Kidney epithelial cell (primary cell): ENCODE measurements at regions not wholly inside any gene's neighbourhood (a gene's known extent, or its start where the extent isn't known, plus 50 kb on each side); places are given as distances from the start of the nearest gene placed in this dataset.

ENCODE experiments used
- DNase-seq: peaks from one replicate; pipeline ENCODE4 v3.0.0-alpha.2; 2010; ENCODE audit warnings: low read depth
- H3K27me3 ChIP-seq: 2 replicates; pipeline ENCODE4 v1.6.0; 2011; ENCODE audit warnings: low read length; ENCODE audit not compliant: control insufficient read depth, insufficient read depth
- H3K36me3 ChIP-seq: 2 replicates; pipeline ENCODE4 v1.5.1; 2011; ENCODE audit warnings: low read length; ENCODE audit not compliant: control insufficient read depth, insufficient read depth
- H3K4me3 ChIP-seq: 2 replicates; pipeline ENCODE4 v1.5.1; 2011; ENCODE audit warnings: low read depth, mild to moderate bottlenecking, control low read depth, low read length
- CTCF ChIP-seq: IDR thresholded peaks from 2 replicates; pipeline ENCODE4 v1.5.1; 2011; ENCODE audit warnings: mild to moderate bottlenecking, moderate library complexity, low read length, control low read depth, inconsistent platforms; ENCODE audit not compliant: insufficient read depth, poor library complexity, severe bottlenecking

GRCh38 chr1:185445594-185445993 is 128.6 kb upstream of the IVNS1ABP start:
- no peak for TF ChIP-seq CTCF
- H3K4me3 ChIP-seq = no peak overlapping the region
- H3K36me3 ChIP-seq = no peaks in the 10 kb centered on the region
- no peak for DNase-seq
- H3K27me3 ChIP-seq = no peaks in the 10 kb centered on the region

GRCh38 chr1:185444676-185445075 is 127.6 kb upstream of the IVNS1ABP start:
- Histone ChIP-seq H3K36me3 (no peaks in the 10 kb centered on the region), H3K4me3 (no peak overlapping the region), H3K27me3 (no peaks in the 10 kb centered on the region)
- DNase-seq = no peak
- TF ChIP-seq CTCF = no peak

- no peaks in the 10 kb centered on the region for H3K27me3 ChIP-seq
- DNase-seq = no peak
- H3K4me3 ChIP-seq = no peak overlapping the region
- H3K36me3 ChIP-seq = no peaks in the 10 kb centered on the region
- no peak for TF ChIP-seq CTCF
Observed at GRCh38 chr1:185442050-185442449, 125.0 kb upstream of the IVNS1ABP start.

- TF ChIP-seq CTCF = no peak
- peak; percentile 70 for DNase-seq
- Histone ChIP-seq H3K27me3 (no peaks in the 10 kb centered on the region), H3K4me3 (no peak overlapping the region), H3K36me3 (no peaks in the 10 kb centered on the region)
Observed at GRCh38 chr1:185441605-185442004, 124.6 kb upstream of the IVNS1ABP start.

- DNase-seq = peak; percentile 79
- no peak overlapping the region for H3K4me3 ChIP-seq
- H3K27me3 ChIP-seq = no peaks in the 10 kb centered on the region
- TF ChIP-seq CTCF = no peak
- no peaks in the 10 kb centered on the region for H3K36me3 ChIP-seq
Observed at GRCh38 chr1:185440877-185441276, 123.8 kb upstream of the IVNS1ABP start.

GRCh38 chr1:185439727-185440415 is 122.8 kb upstream of the IVNS1ABP start:
- Histone ChIP-seq H3K36me3 (no peaks in the 10 kb centered on the region), H3K27me3 (no peaks in the 10 kb centered on the region), H3K4me3 (no peak overlapping the region)
- DNase-seq = peak; percentile 82
- no peak for TF ChIP-seq CTCF
